Endodermal cell (in vitro differentiated cells): ENCODE measurements at regions not wholly inside any gene's neighbourhood (a gene's known extent, or its start where the extent isn't known, plus 50 kb on each side); places are given as distances from the start of the nearest gene placed in this dataset.

Experiments used
- DNase-seq: peaks from one replicate; pipeline ENCODE4 v3.0.0-alpha.2; 2017
- H3K27ac ChIP-seq: 2 replicates; pipeline ENCODE4 v1.5.1; 2013; ENCODE audit warnings: mild to moderate bottlenecking, low read depth, low read length, moderate library complexity
- H3K27me3 ChIP-seq: 2 replicates; pipeline ENCODE4 v1.6.1; 2013; ENCODE audit warnings: mild to moderate bottlenecking, low read length, moderate library complexity; ENCODE audit not compliant: insufficient read depth, control insufficient read depth, poor library complexity, severe bottlenecking
- H3K36me3 ChIP-seq: 2 replicates; pipeline ENCODE4 v1.7.0; 2013; ENCODE audit warnings: mild to moderate bottlenecking, low read length, moderate library complexity; ENCODE audit not compliant: control insufficient read depth, insufficient read depth
- H3K4me1 ChIP-seq: one replicate; pipeline ENCODE4 v1.7.0; 2013; ENCODE audit warnings: low read length; ENCODE audit not compliant: control insufficient read depth, insufficient read depth
- H3K4me3 ChIP-seq: 2 replicates; pipeline ENCODE4 v1.5.1; 2013; ENCODE audit warnings: mild to moderate bottlenecking, low read length, moderate library complexity
- H3K9ac ChIP-seq: 2 replicates; pipeline ENCODE4 v1.6.1; 2013; ENCODE audit warnings: mild to moderate bottlenecking, low read length, moderate library complexity; ENCODE audit not compliant: poor library complexity, severe bottlenecking; ENCODE audit errors: extremely low read depth
- H3K9me3 ChIP-seq: 2 replicates; pipeline ENCODE4 v1.6.1; 2013; ENCODE audit warnings: mild to moderate bottlenecking, low read length, moderate library complexity; ENCODE audit not compliant: control insufficient read depth
- H3K27ac Mint-ChIP-seq: 2 replicates; pipeline ENCODE4 v1.8.0; 2020; ENCODE audit warnings: mixed read lengths
- H3K27me3 Mint-ChIP-seq: 2 replicates; pipeline ENCODE4 v1.8.0; 2021; ENCODE audit warnings: mild to moderate bottlenecking, mixed read lengths; ENCODE audit not compliant: insufficient read depth
- H3K36me3 Mint-ChIP-seq: 2 replicates; pipeline ENCODE4 v1.8.0; 2020; ENCODE audit warnings: low read depth, mixed read lengths
- H3K4me1 Mint-ChIP-seq: 2 replicates; pipeline ENCODE4 v1.8.0; 2020; ENCODE audit warnings: mixed read lengths
- H3K4me3 Mint-ChIP-seq: 2 replicates; pipeline ENCODE4 v1.8.0; 2020; ENCODE audit warnings: mild to moderate bottlenecking, moderate library complexity, mixed read lengths
- H3K9me3 Mint-ChIP-seq: 2 replicates; pipeline ENCODE4 v1.8.0; 2020; ENCODE audit warnings: mild to moderate bottlenecking, mixed read lengths
- WGBS, 2 experiments: methylation state at CpG; one replicate each; pipeline versions ENCODE4 v1.1.5 to v1.1.7; 2013; ENCODE audit warnings: missing lambda C conversion rate in 2 of 2, mixed read lengths in 1 of 2; ENCODE audit not compliant: insufficient coverage in 1 of 2, insufficient read length in 1 of 2; 5-methylcytosine and 5-hydroxymethylcytosine counted together
- TF ChIP-seq, protein P1 (sequence below): fragments of 200-600 bp; sonication (generic); conservative IDR thresholded peaks from 2 replicates; pipeline ENCODE4 v1.5.0; 2021; ENCODE audit warnings: antibody characterized with exemption, mild to moderate bottlenecking

- DNase-seq: no peak
- Mint-ChIP-seq H3K27me3 (peaks cover 20% of the 10 kb centered on the region), H3K27ac (no peak overlapping the region), H3K9me3 (peaks cover 3% of the 10 kb centered on the region), H3K4me3 (no peak overlapping the region), H3K4me1 (peaks cover 3% of the 10 kb centered on the region), H3K36me3 (no peaks in the 10 kb centered on the region)
- H3K27me3 ChIP-seq: peaks cover 26% of the 10 kb centered on the region
- no peaks in the 10 kb centered on the region for H3K9me3 ChIP-seq
- no peaks in the 10 kb centered on the region for H3K4me1 ChIP-seq
- TF ChIP-seq, protein P1, sequence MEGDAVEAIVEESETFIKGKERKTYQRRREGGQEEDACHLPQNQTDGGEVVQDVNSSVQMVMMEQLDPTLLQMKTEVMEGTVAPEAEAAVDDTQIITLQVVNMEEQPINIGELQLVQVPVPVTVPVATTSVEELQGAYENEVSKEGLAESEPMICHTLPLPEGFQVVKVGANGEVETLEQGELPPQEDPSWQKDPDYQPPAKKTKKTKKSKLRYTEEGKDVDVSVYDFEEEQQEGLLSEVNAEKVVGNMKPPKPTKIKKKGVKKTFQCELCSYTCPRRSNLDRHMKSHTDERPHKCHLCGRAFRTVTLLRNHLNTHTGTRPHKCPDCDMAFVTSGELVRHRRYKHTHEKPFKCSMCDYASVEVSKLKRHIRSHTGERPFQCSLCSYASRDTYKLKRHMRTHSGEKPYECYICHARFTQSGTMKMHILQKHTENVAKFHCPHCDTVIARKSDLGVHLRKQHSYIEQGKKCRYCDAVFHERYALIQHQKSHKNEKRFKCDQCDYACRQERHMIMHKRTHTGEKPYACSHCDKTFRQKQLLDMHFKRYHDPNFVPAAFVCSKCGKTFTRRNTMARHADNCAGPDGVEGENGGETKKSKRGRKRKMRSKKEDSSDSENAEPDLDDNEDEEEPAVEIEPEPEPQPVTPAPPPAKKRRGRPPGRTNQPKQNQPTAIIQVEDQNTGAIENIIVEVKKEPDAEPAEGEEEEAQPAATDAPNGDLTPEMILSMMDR: no peak
- no peak overlapping the region for H3K27ac ChIP-seq
- no peak overlapping the region for H3K4me3 ChIP-seq
- WGBS, 2 experiments: 60 to 78% methylated on average over 1 to 3 of the region's 3 CpGs
- H3K9ac ChIP-seq: no peak overlapping the region
- no peaks in the 10 kb centered on the region for H3K36me3 ChIP-seq
Measured at GRCh38 chr10:111452153-111452552, 375.3 kb downstream of the ADRA2A start.

DNA sequence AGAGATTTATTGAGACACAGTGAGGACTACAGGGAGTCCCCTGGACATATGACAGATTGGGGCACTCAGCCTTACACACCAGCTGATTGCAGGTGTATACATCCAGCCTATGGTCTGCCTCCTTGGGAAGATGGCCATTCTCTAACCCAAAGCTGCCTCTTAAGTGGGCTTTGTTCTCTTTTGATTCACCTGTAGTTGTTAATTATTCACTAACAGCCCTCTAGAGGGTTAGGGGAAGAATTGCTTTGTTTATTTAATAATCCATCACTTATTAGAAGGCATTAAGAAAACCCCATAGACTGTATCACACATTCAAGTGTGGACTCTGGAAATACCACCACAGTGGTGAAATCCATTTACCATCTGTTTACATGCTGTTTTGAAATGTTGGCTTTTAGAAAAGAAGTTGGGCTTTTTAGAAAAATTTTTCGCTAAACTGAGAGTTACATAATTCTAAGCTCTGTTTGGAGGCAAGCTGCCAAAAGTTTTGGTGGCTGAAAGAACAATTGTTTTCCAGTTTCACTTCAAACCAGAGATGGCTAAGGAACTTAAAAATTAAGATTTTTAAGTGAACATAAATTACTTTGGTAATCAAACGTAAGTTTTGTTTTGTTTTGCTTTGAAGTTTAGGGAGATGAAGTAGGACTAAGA, 379.1 kb downstream of the ADRA2A start:
- Mint-ChIP-seq H3K27me3 (peaks cover 6% of the 10 kb centered on the region), H3K36me3 (no peaks in the 10 kb centered on the region), H3K27ac (no peak overlapping the region), H3K4me1 (no peaks in the 10 kb centered on the region), H3K4me3 (no peak overlapping the region), H3K9me3 (peaks cover 3% of the 10 kb centered on the region)
- no peaks in the 10 kb centered on the region for H3K36me3 ChIP-seq
- H3K27ac ChIP-seq: no peak overlapping the region
- no peak overlapping the region for H3K4me3 ChIP-seq
- 95 to 100% methylated on average over 2 of the region's 2 CpGs for WGBS, 2 experiments
- H3K9me3 ChIP-seq: no peaks in the 10 kb centered on the region
- H3K27me3 ChIP-seq: peaks cover 15% of the 10 kb centered on the region
- TF ChIP-seq, protein P1: no peak
- H3K4me1 ChIP-seq: no peaks in the 10 kb centered on the region
- DNase-seq: no peak
- no peak overlapping the region for H3K9ac ChIP-seq

GRCh38 chr10:111458256-111458655, 381.4 kb downstream of the ADRA2A start:
- H3K9me3 ChIP-seq: peaks cover 3% of the 10 kb centered on the region
- 97 to 100% methylated on average over 1 of the region's 1 CpG for WGBS, 2 experiments
- H3K27me3 ChIP-seq: no peaks in the 10 kb centered on the region
- TF ChIP-seq, protein P1: no peak
- no peak overlapping the region for H3K27ac ChIP-seq
- peaks cover 27% of the 10 kb centered on the region for H3K9me3 Mint-ChIP-seq
- peaks cover 4% of the 10 kb centered on the region for H3K27me3 Mint-ChIP-seq
- no peak for DNase-seq
- no peaks in the 10 kb centered on the region for H3K36me3 Mint-ChIP-seq
- no peaks in the 10 kb centered on the region for H3K4me1 Mint-ChIP-seq
- H3K36me3 ChIP-seq: no peaks in the 10 kb centered on the region
- no peak overlapping the region for H3K4me3 ChIP-seq
- no peaks in the 10 kb centered on the region for H3K4me1 ChIP-seq
- H3K4me3 Mint-ChIP-seq: no peak overlapping the region
- H3K27ac Mint-ChIP-seq: no peak overlapping the region
- H3K9ac ChIP-seq: no peak overlapping the region
